ENCODE measurements at regions not wholly inside any gene's neighbourhood (a gene's known extent, or its start where the extent isn't known, plus 50 kb on each side); places are given as distances from the start of the nearest gene placed in this dataset.

DNA sequence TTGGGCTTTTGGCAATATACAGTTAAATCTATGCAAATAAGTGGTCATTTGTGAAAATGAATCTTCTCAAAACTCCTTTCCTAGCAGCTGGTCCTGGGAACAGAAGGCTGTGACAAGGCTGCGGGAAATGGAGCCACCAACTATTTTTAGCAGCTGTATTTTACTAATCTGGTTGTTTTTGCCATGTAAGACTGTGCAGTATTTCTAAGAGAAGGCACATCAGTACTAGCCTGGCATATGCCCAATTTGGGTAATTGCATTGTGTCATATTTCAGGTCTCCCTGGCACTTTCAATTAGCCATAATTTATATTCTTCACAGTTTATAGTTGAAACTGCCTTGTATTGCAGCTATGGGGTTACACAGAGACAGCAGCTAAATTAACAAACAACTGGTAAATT, 109.6 kb downstream of the MANEA start:
- peaks cover 0 to 5% (median 2%) of the 10 kb centered on the region in 4 donors for H3K4me1 Mint-ChIP-seq
- Histone ChIP-seq H3K27ac (ENCODE audit: low read depth, low read length) (no peak overlapping the region), H3K36me3 (ENCODE audit: insufficient read depth, low read length) (no peaks in the 10 kb centered on the region), H3K4me3 (ENCODE audit: low read length in 2 of 2) (no peak overlapping the region), H3K4me1 (ENCODE audit: insufficient read depth, low read length) (no peaks in the 10 kb centered on the region), H3K9me3 (ENCODE audit: control insufficient read depth in 1 of 2, low read length in 2 of 2) (no peaks in the 10 kb centered on the region), H3K27me3 (ENCODE audit: insufficient read depth, low read length) (no peaks in the 10 kb centered on the region)
- intact Hi-C loops (cut with micrococcal nuclease), result no loop called here
- H3K9me3 Mint-ChIP-seq, result peaks cover 0 to 3% (median 0%) of the 10 kb centered on the region in 8 donors
- H3K4me3 Mint-ChIP-seq, result no peak overlapping the region
- no peak overlapping the region for H3K27ac Mint-ChIP-seq
- ChIA-PET CTCF (ENCODE audit: partially characterized antibody) (no interaction called here), POLR2A (ENCODE audit: partially characterized antibody) (no interaction called here)
- H3K27me3 Mint-ChIP-seq, result no peaks in the 10 kb centered on the region
- no peak for DNase-seq
- no peaks in the 10 kb centered on the region for H3K36me3 Mint-ChIP-seq

DNA sequence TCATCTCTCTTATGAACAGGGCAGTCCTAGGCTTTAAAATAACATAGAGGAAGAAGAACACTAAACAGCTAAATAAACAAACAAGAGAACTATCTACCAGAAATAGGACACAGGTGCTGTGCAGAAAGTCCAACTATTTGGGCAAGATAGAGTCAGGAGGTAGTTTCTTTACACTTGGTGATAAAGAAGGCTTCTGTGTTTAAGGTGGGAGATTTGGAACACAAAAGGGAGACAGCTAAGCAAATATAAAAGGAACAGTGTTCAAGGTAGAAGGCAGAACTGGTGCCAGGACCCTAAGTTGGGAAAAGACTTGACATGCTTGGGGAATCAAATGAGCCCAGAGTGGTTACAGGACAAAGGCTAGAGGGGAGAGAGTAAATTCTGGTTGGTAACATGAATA, 110.5 kb downstream of the MANEA start:
- H3K4me1 Mint-ChIP-seq, result peaks cover 0 to 5% (median 2%) of the 10 kb centered on the region in 4 donors
- ChIA-PET POLR2A (ENCODE audit: partially characterized antibody) (no interaction called here), CTCF (ENCODE audit: partially characterized antibody) (interaction anchor here (1.1 kb wide), 1 partner anchor 11 kb away, joined by 3 read pairs; no protein-coding TSS in a partner anchor)
- no peak overlapping the region for H3K27ac ChIP-seq (ENCODE audit: low read depth, low read length)
- H3K27me3 Mint-ChIP-seq, result no peaks in the 10 kb centered on the region
- no peaks in the 10 kb centered on the region for H3K36me3 ChIP-seq (ENCODE audit: insufficient read depth, low read length)
- peaks cover 0 to 3% (median 0%) of the 10 kb centered on the region in 8 donors for H3K9me3 Mint-ChIP-seq
- no peak overlapping the region for H3K27ac Mint-ChIP-seq
- no peaks in the 10 kb centered on the region for H3K36me3 Mint-ChIP-seq
- no peak for DNase-seq
- intact Hi-C loops (cut with micrococcal nuclease), result no loop called here
- no peaks in the 10 kb centered on the region for H3K4me1 ChIP-seq (ENCODE audit: insufficient read depth, low read length)
- no peak overlapping the region for H3K4me3 Mint-ChIP-seq
- H3K9me3 ChIP-seq (ENCODE audit: control insufficient read depth in 1 of 2, low read length in 2 of 2), result no peaks in the 10 kb centered on the region
- H3K27me3 ChIP-seq (ENCODE audit: insufficient read depth, low read length), result no peaks in the 10 kb centered on the region
- no peak overlapping the region for H3K4me3 ChIP-seq (ENCODE audit: low read length in 2 of 2)

DNA sequence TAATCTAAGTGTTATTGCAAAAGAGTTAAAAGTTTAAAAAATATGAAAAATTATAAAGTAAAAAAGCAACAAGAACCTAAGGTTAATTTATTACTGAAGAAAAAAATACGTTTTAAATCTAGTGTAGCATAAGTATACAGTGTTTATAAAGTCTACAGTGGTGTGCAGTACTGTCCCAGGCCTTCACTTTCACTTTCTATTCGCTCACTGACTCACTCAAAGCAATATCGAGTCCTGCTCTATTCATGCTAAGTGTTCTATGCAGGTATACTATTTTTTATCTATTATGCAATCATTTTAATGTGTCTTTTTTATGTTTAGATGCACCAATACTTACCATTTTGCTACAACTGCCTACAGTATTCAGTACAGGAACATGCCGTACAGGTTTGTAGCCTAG, 113.0 kb downstream of the MANEA start:
- Mint-ChIP-seq H3K27ac (no peak overlapping the region), H3K36me3 (no peaks in the 10 kb centered on the region), H3K27me3 (no peaks in the 10 kb centered on the region), H3K9me3 (peaks cover 0 to 3% (median 0%) of the 10 kb centered on the region in 8 donors), H3K4me3 (peak overlapping the region in 4 of 8 donors; percentile 23 to 46 (median 40)), H3K4me1 (peaks cover 0 to 5% (median 2%) of the 10 kb centered on the region in 4 donors)
- intact Hi-C loops (cut with micrococcal nuclease), result no loop called here
- Histone ChIP-seq H3K4me3 (ENCODE audit: low read length in 2 of 2) (no peak overlapping the region), H3K9me3 (ENCODE audit: control insufficient read depth in 1 of 2, low read length in 2 of 2) (no peaks in the 10 kb centered on the region), H3K27me3 (ENCODE audit: insufficient read depth, low read length) (no peaks in the 10 kb centered on the region), H3K27ac (ENCODE audit: low read depth, low read length) (no peak overlapping the region), H3K36me3 (ENCODE audit: insufficient read depth, low read length) (no peaks in the 10 kb centered on the region), H3K4me1 (ENCODE audit: insufficient read depth, low read length) (no peaks in the 10 kb centered on the region)
- DNase-seq, result peak in 1 of 5 donors; percentile 8
- CTCF ChIA-PET (ENCODE audit: partially characterized antibody), result no interaction called here
- POLR2A ChIA-PET (ENCODE audit: partially characterized antibody), result no interaction called here

DNA sequence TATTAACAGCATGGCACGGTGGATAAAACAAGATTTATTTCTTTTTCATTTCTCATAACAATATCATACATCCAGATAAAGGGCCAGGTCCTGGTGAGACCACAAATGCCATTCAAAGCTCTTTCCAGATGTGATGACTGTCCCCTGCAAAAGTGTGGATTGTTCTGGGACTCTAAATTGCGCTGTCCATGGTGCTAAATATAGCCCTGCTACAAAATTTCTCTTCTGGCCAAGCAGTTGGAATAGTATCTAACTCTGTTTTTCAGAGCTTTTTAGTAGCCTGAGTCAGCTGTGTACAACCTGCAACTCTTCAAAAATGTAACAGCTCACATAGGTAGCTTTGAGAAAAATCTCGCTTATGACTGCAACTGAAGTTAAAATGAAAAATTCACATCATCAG, 115.8 kb downstream of the MANEA start:
- no peak for DNase-seq
- no peak overlapping the region for H3K27ac Mint-ChIP-seq
- no peaks in the 10 kb centered on the region for H3K27me3 ChIP-seq (ENCODE audit: insufficient read depth, low read length)
- ChIA-PET CTCF (ENCODE audit: partially characterized antibody) (no interaction called here), POLR2A (ENCODE audit: partially characterized antibody) (no interaction called here)
- H3K36me3 ChIP-seq (ENCODE audit: insufficient read depth, low read length), result no peaks in the 10 kb centered on the region
- peaks cover 1 to 2% of the 10 kb centered on the region in 2 donors for H3K27me3 Mint-ChIP-seq
- H3K9me3 Mint-ChIP-seq, result peaks cover 0 to 3% (median 0%) of the 10 kb centered on the region in 8 donors
- peaks cover 0 to 5% (median 2%) of the 10 kb centered on the region in 4 donors for H3K4me1 Mint-ChIP-seq
- H3K36me3 Mint-ChIP-seq, result no peaks in the 10 kb centered on the region
- H3K27ac ChIP-seq (ENCODE audit: low read depth, low read length), result no peak overlapping the region
- intact Hi-C loops (cut with micrococcal nuclease), result no loop called here
- H3K4me3 ChIP-seq (ENCODE audit: low read length in 2 of 2), result no peak overlapping the region
- no peaks in the 10 kb centered on the region for H3K9me3 ChIP-seq (ENCODE audit: control insufficient read depth in 1 of 2, low read length in 2 of 2)
- no peaks in the 10 kb centered on the region for H3K4me1 ChIP-seq (ENCODE audit: insufficient read depth, low read length)
- no peak overlapping the region for H3K4me3 Mint-ChIP-seq

DNA sequence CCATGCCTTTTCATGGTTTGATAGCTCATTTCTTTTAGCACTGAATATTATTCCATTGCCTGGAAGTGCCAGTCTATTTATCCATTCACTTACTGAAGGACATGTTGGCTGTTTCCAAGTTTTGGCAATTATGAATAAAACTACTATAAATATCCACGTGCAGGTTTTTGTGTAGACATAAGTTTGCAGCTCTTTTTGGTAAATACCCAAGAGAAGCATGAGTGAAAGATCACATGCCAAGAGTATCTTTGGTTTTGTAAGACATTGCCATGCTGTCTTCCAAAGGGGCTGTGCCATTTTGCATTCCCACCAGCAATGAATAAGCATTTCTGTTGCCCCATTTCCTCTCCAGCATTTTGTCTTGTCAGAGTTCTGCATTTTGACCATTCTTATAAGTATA, 120.9 kb downstream of the MANEA start:
- CTCF ChIA-PET (ENCODE audit: partially characterized antibody), result no interaction called here
- no peak overlapping the region for H3K27ac Mint-ChIP-seq
- Histone ChIP-seq H3K27me3 (ENCODE audit: insufficient read depth, low read length) (no peaks in the 10 kb centered on the region), H3K4me3 (ENCODE audit: low read length in 2 of 2) (no peak overlapping the region), H3K27ac (ENCODE audit: low read depth, low read length) (no peak overlapping the region), H3K4me1 (ENCODE audit: insufficient read depth, low read length) (no peaks in the 10 kb centered on the region), H3K36me3 (ENCODE audit: insufficient read depth, low read length) (no peaks in the 10 kb centered on the region), H3K9me3 (ENCODE audit: control insufficient read depth in 1 of 2, low read length in 2 of 2) (no peaks in the 10 kb centered on the region)
- POLR2A ChIA-PET (ENCODE audit: partially characterized antibody), result no interaction called here
- no peak overlapping the region for H3K4me3 Mint-ChIP-seq
- H3K9me3 Mint-ChIP-seq, result peaks cover 0 to 2% (median 0%) of the 10 kb centered on the region in 8 donors
- H3K27me3 Mint-ChIP-seq, result peaks cover 1 to 3% of the 10 kb centered on the region in 2 donors
- no peak for DNase-seq
- H3K36me3 Mint-ChIP-seq, result no peaks in the 10 kb centered on the region
- intact Hi-C loops (cut with micrococcal nuclease), result no loop called here
- H3K4me1 Mint-ChIP-seq, result no peaks in the 10 kb centered on the region

DNA sequence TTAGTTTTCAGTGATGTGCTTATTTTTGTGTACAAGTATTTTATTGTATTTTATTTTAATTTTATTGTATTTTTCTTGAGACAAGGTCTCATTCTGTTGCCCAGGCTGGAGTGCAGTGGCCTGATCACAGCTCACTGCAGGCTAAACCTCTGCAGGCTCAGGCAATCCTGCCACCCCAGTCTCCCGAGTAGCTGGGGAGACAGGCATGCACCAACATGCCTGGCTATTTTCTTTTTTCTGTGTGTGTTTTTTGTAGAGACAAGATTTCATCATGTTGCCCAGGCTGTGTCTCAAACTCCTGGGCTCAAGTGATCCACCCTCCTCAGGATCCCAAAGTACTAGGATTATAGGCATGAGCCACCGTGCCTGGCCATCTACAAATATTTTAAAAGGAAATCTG, 146.3 kb downstream of the MANEA start:
- intact Hi-C loops (cut with micrococcal nuclease), result no loop called here
- H3K36me3 Mint-ChIP-seq, result no peaks in the 10 kb centered on the region
- POLR2A ChIA-PET (ENCODE audit: partially characterized antibody), result no interaction called here
- DNase-seq, result no peak
- H3K27me3 ChIP-seq (ENCODE audit: insufficient read depth, low read length), result no peaks in the 10 kb centered on the region
- CTCF ChIA-PET (ENCODE audit: partially characterized antibody), result no interaction called here
- no peaks in the 10 kb centered on the region for H3K4me1 ChIP-seq (ENCODE audit: insufficient read depth, low read length)
- H3K27ac Mint-ChIP-seq, result no peak overlapping the region
- H3K36me3 ChIP-seq (ENCODE audit: insufficient read depth, low read length), result no peaks in the 10 kb centered on the region
- no peak overlapping the region for H3K4me3 ChIP-seq (ENCODE audit: low read length in 2 of 2)
- peaks cover 0 to 19% (median 7%) of the 10 kb centered on the region in 8 donors for H3K9me3 Mint-ChIP-seq
- no peaks in the 10 kb centered on the region for H3K4me1 Mint-ChIP-seq
- H3K27me3 Mint-ChIP-seq, result no peaks in the 10 kb centered on the region
- no peaks in the 10 kb centered on the region for H3K9me3 ChIP-seq (ENCODE audit: control insufficient read depth in 1 of 2, low read length in 2 of 2)
- no peak overlapping the region for H3K27ac ChIP-seq (ENCODE audit: low read depth, low read length)
- no peak overlapping the region for H3K4me3 Mint-ChIP-seq

DNA sequence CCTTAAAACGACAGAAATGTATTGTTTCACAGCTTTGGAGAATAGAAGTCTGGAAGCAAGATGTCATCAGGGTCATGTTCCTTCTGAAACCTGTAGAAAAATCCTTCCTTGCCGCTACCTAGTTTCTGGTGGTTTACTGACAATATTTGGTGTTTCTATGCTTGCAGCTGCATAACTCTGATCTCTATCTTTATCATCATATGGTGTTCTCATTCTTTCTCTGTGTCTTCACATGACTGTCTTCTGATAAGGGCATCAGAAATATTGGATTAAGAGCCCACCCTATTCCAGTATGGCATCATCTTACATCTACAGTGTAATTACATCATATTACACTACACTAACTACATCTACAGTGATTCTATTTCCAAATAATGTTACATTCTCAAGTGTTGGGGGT, 148.0 kb downstream of the MANEA start:
- CTCF ChIA-PET (ENCODE audit: partially characterized antibody), result no interaction called here
- Histone ChIP-seq H3K36me3 (ENCODE audit: insufficient read depth, low read length) (no peaks in the 10 kb centered on the region), H3K27ac (ENCODE audit: low read depth, low read length) (no peak overlapping the region), H3K27me3 (ENCODE audit: insufficient read depth, low read length) (no peaks in the 10 kb centered on the region), H3K4me3 (ENCODE audit: low read length in 2 of 2) (no peak overlapping the region), H3K9me3 (ENCODE audit: control insufficient read depth in 1 of 2, low read length in 2 of 2) (no peaks in the 10 kb centered on the region), H3K4me1 (ENCODE audit: insufficient read depth, low read length) (no peaks in the 10 kb centered on the region)
- Mint-ChIP-seq H3K4me3 (no peak overlapping the region), H3K4me1 (no peaks in the 10 kb centered on the region), H3K27ac (no peak overlapping the region), H3K27me3 (no peaks in the 10 kb centered on the region), H3K9me3 (peaks cover 0 to 8% (median 1%) of the 10 kb centered on the region in 8 donors), H3K36me3 (no peaks in the 10 kb centered on the region)
- DNase-seq, result no peak
- intact Hi-C loops (cut with micrococcal nuclease), result no loop called here
- POLR2A ChIA-PET (ENCODE audit: partially characterized antibody), result no interaction called here

DNA sequence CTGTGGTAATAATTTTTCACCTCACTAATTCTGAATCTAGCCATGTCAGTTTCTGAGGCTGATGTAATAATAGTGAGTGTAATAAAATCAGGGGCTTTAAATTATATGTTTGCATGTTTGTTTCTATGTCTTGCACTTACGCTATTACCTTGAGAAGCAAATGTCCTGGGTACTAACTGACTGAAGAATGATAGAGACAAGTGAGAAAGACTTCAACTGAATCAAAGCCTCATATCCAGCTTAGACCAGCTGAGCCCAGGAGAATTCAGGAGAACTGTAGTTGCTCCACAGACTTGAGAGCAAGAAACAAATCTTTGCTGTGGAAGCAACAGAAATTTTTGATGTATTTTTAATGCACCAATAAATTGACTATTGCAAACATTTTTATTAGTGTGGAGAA, 162.8 kb downstream of the MANEA start:
- H3K27ac ChIP-seq (ENCODE audit: low read depth, low read length), result no peak overlapping the region
- Mint-ChIP-seq H3K36me3 (no peaks in the 10 kb centered on the region), H3K4me3 (no peak overlapping the region), H3K27ac (no peak overlapping the region), H3K27me3 (no peaks in the 10 kb centered on the region), H3K9me3 (peaks cover 0 to 1% (median 0%) of the 10 kb centered on the region in 8 donors), H3K4me1 (no peaks in the 10 kb centered on the region)
- intact Hi-C loops (cut with micrococcal nuclease), result no loop called here
- ChIA-PET POLR2A (ENCODE audit: partially characterized antibody) (no interaction called here), CTCF (ENCODE audit: partially characterized antibody) (no interaction called here)
- no peaks in the 10 kb centered on the region for H3K27me3 ChIP-seq (ENCODE audit: insufficient read depth, low read length)
- no peaks in the 10 kb centered on the region for H3K9me3 ChIP-seq (ENCODE audit: control insufficient read depth in 1 of 2, low read length in 2 of 2)
- no peaks in the 10 kb centered on the region for H3K36me3 ChIP-seq (ENCODE audit: insufficient read depth, low read length)
- DNase-seq, result no peak
- H3K4me1 ChIP-seq (ENCODE audit: insufficient read depth, low read length), result no peaks in the 10 kb centered on the region
- no peak overlapping the region for H3K4me3 ChIP-seq (ENCODE audit: low read length in 2 of 2)
